Osteocyte (in vitro differentiated cells): ENCODE measurements at regions not wholly inside any gene's neighbourhood (a gene's known extent, or its start where the extent isn't known, plus 50 kb on each side); places are given as distances from the start of the nearest gene placed in this dataset.
"Not testable (repeated sequence)": the region's sequence is repeated elsewhere in the genome, so short reads cannot be mapped to it uniquely, and the experiment has no call there.

Experiments
- DNase-seq: peaks from one replicate; pipeline ENCODE4 v3.0.0; 2021; ENCODE audit warnings: mixed read lengths; ENCODE audit not compliant: unreplicated experiment; ENCODE audit errors: extremely low spot score
- H3K27ac Mint-ChIP-seq: one replicate; pipeline ENCODE4 v1.8.0; 2021; ENCODE audit warnings: mild to moderate bottlenecking, mixed read lengths; ENCODE audit not compliant: unreplicated experiment
- H3K27me3 Mint-ChIP-seq: one replicate; pipeline ENCODE4 v1.8.0; 2021; ENCODE audit warnings: mixed read lengths; ENCODE audit not compliant: unreplicated experiment
- H3K36me3 Mint-ChIP-seq: one replicate; pipeline ENCODE4 v1.8.0; 2021; ENCODE audit warnings: mixed read lengths; ENCODE audit not compliant: unreplicated experiment
- H3K4me1 Mint-ChIP-seq: one replicate; pipeline ENCODE4 v1.8.0; 2021; ENCODE audit warnings: mixed read lengths; ENCODE audit not compliant: unreplicated experiment
- H3K4me3 Mint-ChIP-seq: one replicate; pipeline ENCODE4 v1.8.0; 2021; ENCODE audit warnings: mild to moderate bottlenecking, moderate library complexity, mixed read lengths; ENCODE audit not compliant: unreplicated experiment
- H3K9me3 Mint-ChIP-seq: one replicate; pipeline ENCODE4 v1.8.0; 2021; ENCODE audit warnings: mixed read lengths; ENCODE audit not compliant: unreplicated experiment
- TF ChIP-seq, protein P1 (sequence below): fragments of 200-600 bp; sonication (generic); IDR thresholded peaks from 2 replicates; pipeline ENCODE4 v1.5.0; 2021; ENCODE audit warnings: antibody characterized with exemption, mild to moderate bottlenecking, moderate library complexity

- peaks cover 64% of the 10 kb centered on the region for H3K4me1 Mint-ChIP-seq
- peak overlapping the region; percentile 72 for H3K27ac Mint-ChIP-seq
- no peaks in the 10 kb centered on the region for H3K36me3 Mint-ChIP-seq
- no peak overlapping the region for H3K4me3 Mint-ChIP-seq
- TF ChIP-seq, protein P1, sequence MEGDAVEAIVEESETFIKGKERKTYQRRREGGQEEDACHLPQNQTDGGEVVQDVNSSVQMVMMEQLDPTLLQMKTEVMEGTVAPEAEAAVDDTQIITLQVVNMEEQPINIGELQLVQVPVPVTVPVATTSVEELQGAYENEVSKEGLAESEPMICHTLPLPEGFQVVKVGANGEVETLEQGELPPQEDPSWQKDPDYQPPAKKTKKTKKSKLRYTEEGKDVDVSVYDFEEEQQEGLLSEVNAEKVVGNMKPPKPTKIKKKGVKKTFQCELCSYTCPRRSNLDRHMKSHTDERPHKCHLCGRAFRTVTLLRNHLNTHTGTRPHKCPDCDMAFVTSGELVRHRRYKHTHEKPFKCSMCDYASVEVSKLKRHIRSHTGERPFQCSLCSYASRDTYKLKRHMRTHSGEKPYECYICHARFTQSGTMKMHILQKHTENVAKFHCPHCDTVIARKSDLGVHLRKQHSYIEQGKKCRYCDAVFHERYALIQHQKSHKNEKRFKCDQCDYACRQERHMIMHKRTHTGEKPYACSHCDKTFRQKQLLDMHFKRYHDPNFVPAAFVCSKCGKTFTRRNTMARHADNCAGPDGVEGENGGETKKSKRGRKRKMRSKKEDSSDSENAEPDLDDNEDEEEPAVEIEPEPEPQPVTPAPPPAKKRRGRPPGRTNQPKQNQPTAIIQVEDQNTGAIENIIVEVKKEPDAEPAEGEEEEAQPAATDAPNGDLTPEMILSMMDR: no peak
- no peaks in the 10 kb centered on the region for H3K9me3 Mint-ChIP-seq
- no peaks in the 10 kb centered on the region for H3K27me3 Mint-ChIP-seq
- no peak for DNase-seq
These were observed 82.8 kb downstream of the BTG1 start for GRCh38 chr12:92062539-92063493.

- DNase-seq: no peak
- no peaks in the 10 kb centered on the region for H3K27me3 Mint-ChIP-seq
- TF ChIP-seq, protein P1: no peak
- peaks cover 70% of the 10 kb centered on the region for H3K4me1 Mint-ChIP-seq
- no peak overlapping the region for H3K4me3 Mint-ChIP-seq
- no peak overlapping the region for H3K27ac Mint-ChIP-seq
- no peaks in the 10 kb centered on the region for H3K36me3 Mint-ChIP-seq
- H3K9me3 Mint-ChIP-seq: no peaks in the 10 kb centered on the region
These were observed 84.6 kb downstream of the BTG1 start for GRCh38 chr12:92061061-92061460.

DNA sequence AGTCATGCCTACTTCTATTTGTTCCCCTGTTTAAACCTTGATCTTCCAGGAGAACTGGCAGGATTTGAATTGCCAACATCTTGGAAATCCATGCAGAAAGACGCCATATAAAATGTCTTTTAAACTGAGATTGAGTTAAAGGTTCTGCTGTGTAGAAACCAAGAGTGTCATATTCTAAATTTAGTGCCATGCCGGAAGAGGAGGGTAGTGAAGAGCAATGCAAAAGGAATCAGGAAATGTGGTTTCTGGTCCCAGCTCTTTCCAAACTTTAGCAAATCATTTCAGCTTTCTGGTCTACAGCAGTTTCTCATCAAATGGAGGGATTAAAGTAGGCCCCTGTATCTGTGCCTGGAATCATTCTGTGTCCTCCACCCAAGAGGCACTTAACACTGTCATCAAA, 85.7 kb downstream of the BTG1 start:
- no peak overlapping the region for H3K4me3 Mint-ChIP-seq
- H3K4me1 Mint-ChIP-seq: peaks cover 63% of the 10 kb centered on the region
- peak overlapping the region; percentile 79 for H3K27ac Mint-ChIP-seq

DNA sequence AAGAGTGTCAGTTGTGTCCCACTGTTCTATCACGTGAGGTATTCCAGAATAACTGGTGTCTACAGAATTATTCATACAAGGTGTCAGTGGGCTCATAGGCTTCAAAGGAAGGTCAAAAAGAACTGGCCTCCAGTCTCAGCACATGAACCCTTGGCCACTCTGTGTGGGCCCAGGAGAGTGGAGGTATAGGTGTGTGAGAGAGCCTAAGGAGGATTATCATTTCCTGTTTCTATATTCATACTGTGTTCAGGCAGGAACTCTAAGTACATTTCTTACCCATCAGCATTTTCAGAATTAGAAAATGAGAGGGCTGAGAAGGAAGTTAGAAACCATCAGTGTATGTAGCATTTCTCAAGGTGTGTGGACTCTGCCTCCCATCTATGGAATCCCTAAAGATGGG, 87.0 kb downstream of the BTG1 start:
- Mint-ChIP-seq H3K4me3 (no peak overlapping the region), H3K27me3 (no peaks in the 10 kb centered on the region), H3K4me1 (peaks cover 52% of the 10 kb centered on the region), H3K36me3 (no peaks in the 10 kb centered on the region), H3K27ac (no peak overlapping the region), H3K9me3 (no peaks in the 10 kb centered on the region)
- TF ChIP-seq, protein P1: no peak
- DNase-seq: no peak

More for the DNA sequence above, 85.7 kb downstream of the BTG1 start:
- no peak for DNase-seq
- Mint-ChIP-seq H3K36me3 (no peaks in the 10 kb centered on the region), H3K27me3 (no peaks in the 10 kb centered on the region), H3K9me3 (no peaks in the 10 kb centered on the region)
- TF ChIP-seq, protein P1: no peak

GRCh38 chr12:92056756-92057155, 88.9 kb downstream of the BTG1 start:
- H3K4me3 Mint-ChIP-seq, H3K27me3 Mint-ChIP-seq, DNase-seq, H3K27ac Mint-ChIP-seq, H3K9me3 Mint-ChIP-seq, H3K36me3 Mint-ChIP-seq: not testable (repeated sequence)
- H3K4me1 Mint-ChIP-seq: peaks cover 37% of the 10 kb centered on the region
